HG03354 (cell line): ENCODE measurements at regions not wholly inside any gene's neighbourhood (a gene's known extent, or its start where the extent isn't known, plus 50 kb on each side); places are given as distances from the start of the nearest gene placed in this dataset.
"Not testable (repeated sequence)": the region's sequence is repeated elsewhere in the genome, so short reads cannot be mapped to it uniquely, and the experiment has no call there.

Experiments used
- ATAC-seq: cut with Tn5 transposase; IDR thresholded peaks from one replicate; pipeline ENCODE4 v1.9.1; 2021; ENCODE audit warnings: mild to moderate bottlenecking; ENCODE audit not compliant: unreplicated experiment, poor library complexity, severe bottlenecking

GRCh38 chr1:199813198-199813597 is 214.3 kb upstream of the NR5A2 start:
- ATAC-seq = no peak

GRCh38 chr1:199815947-199816346 is 211.6 kb upstream of the NR5A2 start:
- no peak for ATAC-seq

DNA sequence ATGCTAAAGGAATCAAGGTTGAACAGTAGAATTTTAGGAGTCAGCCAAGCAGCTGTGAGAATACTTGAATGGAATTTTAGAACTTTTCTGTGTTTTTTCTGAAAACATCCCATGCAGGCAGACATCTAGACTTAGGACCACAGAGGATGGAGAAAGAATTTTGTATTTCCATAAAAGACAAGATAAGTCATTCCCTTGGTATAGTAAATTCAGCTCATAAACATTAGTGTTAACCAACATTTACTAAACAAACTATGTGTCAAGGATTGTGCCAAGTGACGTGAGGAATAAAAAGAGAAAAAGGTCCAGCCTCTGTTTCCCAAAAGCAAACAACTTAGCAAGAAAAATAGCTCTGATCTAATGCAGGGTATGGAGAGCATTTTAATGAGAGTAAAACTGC is 210.2 kb upstream of the NR5A2 start:
- no peak for ATAC-seq

DNA sequence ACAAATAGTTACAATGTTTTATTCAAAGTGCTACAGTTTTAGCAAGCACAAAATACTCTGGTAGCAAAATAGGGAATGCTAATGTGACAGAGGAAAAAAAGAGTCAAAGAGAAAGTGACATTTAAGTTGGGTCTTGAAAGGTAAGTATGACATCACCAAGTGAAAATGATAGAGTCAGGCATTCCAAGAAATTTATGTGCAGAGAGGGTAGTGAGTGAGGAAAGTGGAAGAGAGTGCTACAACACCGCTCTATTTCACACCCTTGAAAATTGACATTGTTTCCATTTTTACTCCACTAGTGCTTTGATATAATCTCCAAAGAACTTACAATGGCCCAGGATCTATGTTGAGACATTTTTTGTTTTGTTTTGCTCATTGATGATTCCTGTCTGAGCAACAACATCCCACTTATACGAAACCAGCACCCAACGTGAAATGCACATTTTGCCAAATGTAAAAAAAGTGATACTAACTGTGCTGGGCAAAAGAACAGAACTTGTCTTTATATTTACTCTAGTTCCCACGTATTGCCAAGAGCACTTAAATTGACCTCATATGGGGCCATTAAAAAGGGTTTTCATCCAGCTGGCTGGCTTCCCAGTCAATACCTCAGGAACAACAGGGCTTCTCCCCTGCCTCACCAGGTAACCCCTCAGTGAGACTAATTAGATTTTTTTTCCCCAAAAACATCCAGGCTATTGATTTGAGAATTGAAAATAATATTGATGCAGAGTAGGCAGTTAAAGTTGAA is 206.3 kb upstream of the NR5A2 start:
- no peak for ATAC-seq

DNA sequence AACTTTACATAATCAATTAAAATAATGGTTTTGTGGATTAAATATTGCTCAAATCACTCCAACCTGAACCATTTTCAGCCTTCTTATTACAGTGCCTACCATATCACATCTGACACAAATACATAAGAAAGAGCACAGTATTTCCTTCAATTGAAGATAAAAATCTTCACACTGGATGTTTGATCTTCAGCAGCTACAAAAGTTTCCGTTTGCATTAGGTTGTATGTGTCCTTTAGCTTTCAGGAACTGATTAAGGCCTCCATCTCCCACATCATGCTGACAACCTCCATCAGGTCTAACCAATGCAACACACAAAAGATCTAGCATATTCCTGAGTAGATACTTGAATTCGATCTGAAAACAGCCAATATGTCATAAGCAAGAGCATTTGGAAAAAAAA is 195.1 kb upstream of the NR5A2 start:
- ATAC-seq = no peak

GRCh38 chr1:199834711-199835110 is 192.8 kb upstream of the NR5A2 start:
- no peak for ATAC-seq

GRCh38 chr1:199836430-199836829 is 191.1 kb upstream of the NR5A2 start:
- ATAC-seq = no peak

DNA sequence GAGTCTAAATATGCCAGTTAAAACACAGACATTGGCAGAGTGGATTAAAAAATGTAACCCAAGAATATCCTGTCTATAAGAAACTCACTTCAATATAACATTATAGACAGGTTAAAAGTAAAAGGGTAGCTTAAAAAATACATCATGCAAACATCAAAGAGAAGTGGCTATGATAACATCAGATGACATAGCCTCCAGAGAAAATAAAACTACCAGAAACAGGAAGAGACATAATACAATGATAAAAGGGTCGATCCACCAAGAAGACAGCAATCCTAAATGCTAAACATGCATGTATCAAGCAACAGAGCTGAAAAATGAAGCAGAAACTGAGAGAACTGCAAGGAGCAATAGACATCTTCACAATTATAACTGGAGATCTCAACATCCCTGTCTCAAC is 190.2 kb upstream of the NR5A2 start:
- ATAC-seq = no peak

DNA sequence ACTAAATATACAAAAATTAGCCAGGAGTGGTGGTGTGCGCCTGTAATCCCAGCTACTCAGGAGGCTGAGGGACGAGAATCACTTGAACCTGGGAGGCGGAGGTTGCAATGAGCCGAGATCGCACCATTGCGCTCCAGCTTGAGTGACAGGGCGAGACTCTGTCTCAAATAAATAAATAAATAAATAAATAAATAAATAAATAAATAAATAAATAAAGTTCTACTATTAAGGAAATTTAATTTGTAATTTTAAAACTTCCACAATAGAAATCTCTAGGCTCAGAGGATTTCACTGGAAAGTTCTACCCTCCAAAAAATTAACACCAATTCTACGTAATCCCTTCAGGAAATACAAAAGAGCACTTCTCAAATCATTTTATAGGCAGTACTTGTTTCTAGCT is 187.9 kb upstream of the NR5A2 start:
- ATAC-seq = not testable (repeated sequence)

DNA sequence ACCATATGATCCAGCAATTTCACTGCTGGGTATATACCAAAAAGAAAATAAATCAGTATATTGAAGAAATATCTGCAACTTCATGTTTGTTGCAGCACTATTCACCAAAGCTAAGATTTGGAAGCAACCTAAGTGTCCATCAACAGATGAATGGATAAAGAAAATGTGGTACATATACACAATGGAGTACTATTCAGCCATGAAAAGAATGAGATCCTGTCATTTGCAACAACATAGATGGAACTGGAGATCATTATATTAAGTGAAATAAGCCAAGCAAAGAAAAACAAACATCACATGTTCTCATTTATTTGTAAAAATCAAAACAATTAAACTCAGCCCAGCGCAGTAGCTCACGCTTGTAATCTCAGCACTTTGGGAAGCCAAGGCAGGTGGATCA is 184.4 kb upstream of the NR5A2 start:
- ATAC-seq = not testable (repeated sequence)

DNA sequence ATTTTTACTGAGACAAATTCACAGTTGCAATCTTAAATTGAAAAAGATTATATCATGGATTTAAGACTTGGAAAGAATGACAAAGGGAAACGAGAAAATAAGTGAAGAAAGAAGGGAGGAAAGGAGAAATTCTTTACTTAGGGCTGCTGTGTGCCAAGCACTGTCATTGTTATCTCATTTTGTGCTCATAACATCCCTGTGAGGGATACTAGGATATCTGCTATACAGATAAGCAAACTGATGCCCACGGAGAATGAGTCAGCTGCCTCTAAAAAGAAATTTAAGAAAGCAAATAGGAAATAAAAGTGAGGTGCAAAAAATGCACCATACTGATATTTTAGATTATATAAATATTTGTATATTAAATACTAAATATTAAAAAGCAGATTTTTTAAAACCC is 183.6 kb upstream of the NR5A2 start:
- ATAC-seq = no peak

DNA sequence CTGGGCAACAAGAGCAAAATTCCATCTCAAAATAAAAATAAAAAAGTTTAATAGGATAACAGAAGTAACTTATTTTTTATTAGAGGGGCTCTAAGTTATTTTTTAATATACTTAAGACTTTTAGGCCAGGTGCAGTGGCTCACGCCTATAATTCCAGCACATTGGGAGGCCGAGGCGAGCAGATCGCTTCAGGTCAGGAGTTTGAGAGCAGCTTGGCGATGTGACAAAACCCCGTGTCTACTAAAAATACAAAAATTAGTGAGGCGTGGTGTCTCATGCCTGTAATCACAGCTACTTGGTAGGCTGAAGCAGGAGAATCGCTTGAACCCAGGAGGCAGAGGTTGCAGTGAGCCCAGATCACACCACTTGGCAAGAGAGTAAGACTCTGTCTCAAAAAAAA is 180.5 kb upstream of the NR5A2 start:
- no peak for ATAC-seq

DNA sequence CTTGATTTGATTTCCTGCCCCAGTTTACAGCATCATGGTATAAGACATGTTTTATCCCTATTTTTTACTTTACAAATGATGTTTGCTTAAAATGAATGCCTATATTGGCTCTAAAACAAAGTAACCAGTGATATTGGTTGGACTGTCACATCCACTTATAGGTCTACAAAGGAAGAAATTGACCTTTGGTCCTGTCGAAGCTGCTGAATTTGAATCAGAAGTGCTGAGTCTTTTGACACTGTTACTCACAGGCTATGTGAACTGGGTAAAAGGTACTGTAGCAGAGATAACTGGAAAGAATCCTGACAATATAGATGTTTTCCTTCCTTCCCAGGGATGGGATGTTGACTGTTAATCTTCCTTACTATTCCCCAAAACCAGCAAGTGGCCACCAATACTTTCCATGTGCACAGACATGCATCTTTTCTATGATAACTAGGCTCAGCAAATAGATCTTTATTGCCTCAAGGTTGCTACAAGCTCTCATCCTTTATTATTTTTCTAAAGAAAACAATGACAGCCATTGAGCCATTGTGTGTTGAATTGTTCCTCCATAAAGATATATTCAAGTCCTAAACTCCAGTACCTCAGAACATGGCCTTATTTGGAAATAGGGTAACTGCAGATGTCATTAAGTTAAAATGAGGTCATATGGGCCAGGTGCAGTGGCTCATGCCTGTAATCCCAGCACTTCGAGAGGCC is 175.9 kb upstream of the NR5A2 start:
- ATAC-seq = no peak

DNA sequence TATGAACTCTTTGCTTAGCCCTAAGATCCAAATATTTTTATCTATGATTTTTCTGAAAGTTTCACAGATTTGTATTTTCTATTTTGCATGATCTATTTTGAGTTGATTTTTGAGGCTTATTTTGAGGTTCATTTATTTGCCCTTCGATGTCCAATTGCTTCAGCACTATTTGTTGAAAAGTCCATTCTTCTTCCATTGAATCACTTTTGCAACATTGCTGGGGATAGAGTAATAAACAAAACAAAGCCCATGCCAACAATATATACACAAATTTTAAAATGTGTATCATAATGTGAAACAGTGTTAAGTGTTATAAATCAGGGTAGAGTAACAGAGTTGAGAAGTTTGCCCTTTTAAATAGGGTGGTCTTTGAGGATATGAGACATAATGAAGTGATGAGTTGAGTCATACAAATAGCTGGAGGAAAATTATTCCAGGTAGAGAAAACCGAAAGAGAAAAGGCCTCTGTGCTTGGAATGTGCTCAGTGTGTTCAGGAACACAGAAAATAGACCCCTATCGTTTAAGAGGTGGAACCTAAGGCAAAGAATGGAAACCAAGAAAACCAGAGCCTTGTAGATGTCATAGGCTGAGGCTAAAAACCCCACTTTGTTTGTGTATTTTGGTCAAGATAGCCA is 172.7 kb upstream of the NR5A2 start:
- no peak for ATAC-seq

GRCh38 chr1:199855580-199855979 is 171.9 kb upstream of the NR5A2 start:
- ATAC-seq = no peak

GRCh38 chr1:199856216-199856780 is 171.2 kb upstream of the NR5A2 start:
- ATAC-seq = no peak

GRCh38 chr1:199857108-199857507 is 170.4 kb upstream of the NR5A2 start:
- ATAC-seq = no peak

- ATAC-seq = no peak
Observed at GRCh38 chr1:199857516-199857915, 170.0 kb upstream of the NR5A2 start.

GRCh38 chr1:199858171-199858570 is 169.3 kb upstream of the NR5A2 start:
- no peak for ATAC-seq

DNA sequence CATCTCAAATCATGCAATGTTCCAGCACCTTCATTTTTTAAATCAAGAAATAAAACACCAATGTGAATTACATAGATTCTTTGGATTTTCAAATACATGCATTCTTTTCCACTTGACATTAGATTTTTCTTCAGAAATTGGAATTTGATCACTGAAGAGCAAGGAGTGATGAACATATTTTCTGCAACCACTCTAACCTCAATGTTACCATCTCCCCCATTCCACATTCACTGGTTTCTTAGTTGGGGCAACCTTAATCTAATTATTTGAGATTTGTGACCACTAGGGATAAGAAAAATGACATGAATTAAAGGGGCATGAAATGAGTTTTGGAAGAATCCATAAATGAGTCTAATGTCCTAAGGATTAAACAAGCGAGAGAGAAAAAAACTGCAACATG is 168.7 kb upstream of the NR5A2 start:
- no peak for ATAC-seq

DNA sequence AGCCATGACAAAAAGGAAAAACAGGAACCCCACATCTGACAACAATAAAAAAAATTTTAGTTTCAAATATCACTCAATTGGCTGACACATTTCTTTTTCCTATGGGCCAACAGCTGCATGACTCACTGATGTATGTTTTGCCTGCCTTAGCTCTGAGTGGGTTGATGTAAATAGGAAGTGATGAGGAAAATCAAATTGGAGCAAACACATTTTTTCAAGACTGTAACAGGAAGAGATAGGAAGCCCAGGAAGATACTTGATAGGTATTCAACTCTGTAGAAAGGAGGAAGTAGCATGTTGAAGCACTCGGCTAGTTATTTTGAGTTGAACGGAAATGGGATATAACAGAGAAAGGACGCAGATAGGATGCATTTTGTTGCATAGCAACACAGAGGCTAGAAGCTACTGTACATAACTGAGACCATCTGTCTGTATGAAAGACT is 168.0 kb upstream of the NR5A2 start:
- ATAC-seq = no peak
